B cell (primary cell): ENCODE measurements at regions not wholly inside any gene's neighbourhood (a gene's known extent, or its start where the extent isn't known, plus 50 kb on each side); places are given as distances from the start of the nearest gene placed in this dataset.

Experiments used
- ATAC-seq: fragments of 200-7000 bp; cut with Tn5 transposase; one replicate; pipeline ENCODE4 v1.10.0; 2021; ENCODE audit warnings: low read depth, mild to moderate bottlenecking, moderate number of reproducible peaks, moderate library complexity
- CTCF ChIA-PET: fragments of 350-600 bp; sonication (Branson Sonifier 250); formaldehyde crosslinking; loops from one replicate; lab custom pipeline; 2021; ENCODE audit warnings: antibody characterized with exemption, inconsistent platforms; lab: Charles Lee
- POLR2A ChIA-PET: fragments of 350-600 bp; sonication (Branson Sonifier 250); formaldehyde crosslinking; loops from one replicate; lab custom pipeline; 2021; ENCODE audit warnings: antibody characterized with exemption; lab: Charles Lee
- DNase-seq: peaks from one replicate; pipeline ENCODE4 v3.0.0; 2013
- H2AFZ ChIP-seq: 2 replicates; pipeline ENCODE4 v1.6.1; 2012; ENCODE audit warnings: mild to moderate bottlenecking, low read depth, low read length; ENCODE audit not compliant: insufficient read depth, poor library complexity, severe bottlenecking
- H3K27ac ChIP-seq, 2 donors: 1 replicate in 1 of 2; 2 replicates in 1 of 2; pipeline ENCODE4 v1.5.1; 2012 to 2013; ENCODE audit warnings: low read length in 2 of 2, mild to moderate bottlenecking in 2 of 2, moderate library complexity in 1 of 2
- H3K27me3 ChIP-seq, 4 experiments: fragments of 200-600 bp in 1 of 4; sonication (generic) in 1 of 4; replicated peaks in 1 of 4; 1 replicate in 2 of 4; 2 replicates in 2 of 4; pipeline versions ENCODE4 v1.6.1 to v1.7.0; 2013 to 2016; ENCODE audit warnings: low read length in 3 of 4, mild to moderate bottlenecking in 2 of 4, mixed read lengths in 1 of 4, moderate library complexity in 1 of 4; ENCODE audit not compliant: insufficient read depth in 4 of 4, control insufficient read depth in 3 of 4; ENCODE audit errors: control extremely low read depth in 1 of 4
- H3K36me3 ChIP-seq, 2 experiments: replicated peaks in 1 of 2; 1 replicate in 1 of 2; 2 replicates in 1 of 2; pipeline versions ENCODE4 v1.6.1 to v1.7.1; 2013; ENCODE audit warnings: low read length in 1 of 2; ENCODE audit not compliant: insufficient read depth in 2 of 2, control insufficient read depth in 1 of 2; ENCODE audit errors: control extremely low read depth in 1 of 2, extremely low read depth in 1 of 2
- H3K4me1 ChIP-seq, 2 donors: fragments of 200-600 bp in 1 of 2; sonication (generic) in 1 of 2; 1 replicate in 1 of 2; 2 replicates in 1 of 2; pipeline versions ENCODE4 v1.5.1 to v1.6.1; 2013 to 2017; ENCODE audit warnings: low read length in 2 of 2; ENCODE audit not compliant: control insufficient read depth in 2 of 2, insufficient read depth in 2 of 2
- H3K4me2 ChIP-seq: replicated peaks from 2 replicates; pipeline ENCODE3; 2012; ENCODE audit warnings: mild to moderate bottlenecking, low read depth, low read length; ENCODE audit not compliant: poor library complexity, severe bottlenecking
- H3K4me3 ChIP-seq, 5 experiments: fragments of 200-600 bp in 1 of 5; sonication (generic) in 1 of 5; 1 replicate in 3 of 5; 2 replicates in 2 of 5; pipeline versions ENCODE4 v1.5.1 to v1.7.0; 2011 to 2016; ENCODE audit warnings: low read length in 4 of 5, mild to moderate bottlenecking in 4 of 5, low read depth in 2 of 5, control low read depth in 1 of 5, moderate library complexity in 1 of 5; ENCODE audit not compliant: insufficient read depth in 1 of 5; ENCODE audit errors: control extremely low read depth in 1 of 5, extremely low read depth in 1 of 5
- H3K79me2 ChIP-seq: fragments of 200-600 bp; sonication (generic); one replicate; pipeline ENCODE4 v1.6.0; 2016; ENCODE audit warnings: low read length; ENCODE audit not compliant: control insufficient read depth, insufficient read depth
- H3K9ac ChIP-seq: fragments of 200-600 bp; sonication (generic); 2 replicates; pipeline ENCODE4 v1.6.1; 2017; ENCODE audit warnings: mild to moderate bottlenecking, low read length, moderate library complexity
- H3K9me3 ChIP-seq, 3 donors: one replicate each; pipeline versions ENCODE4 v1.6.1 to v1.7.1; 2013; ENCODE audit warnings: low read length in 2 of 3; ENCODE audit not compliant: control insufficient read depth in 2 of 3, insufficient read depth in 1 of 3; ENCODE audit errors: control extremely low read depth in 1 of 3
- H4K20me1 ChIP-seq: 2 replicates; pipeline ENCODE4 v1.6.0; 2012; ENCODE audit warnings: mild to moderate bottlenecking, low read length; ENCODE audit not compliant: insufficient read depth, control insufficient read depth, poor library complexity, severe bottlenecking
- H3K27ac Mint-ChIP-seq: one replicate; pipeline ENCODE4 v1.8.0; 2021; ENCODE audit warnings: mixed read lengths
- H3K27me3 Mint-ChIP-seq: one replicate; pipeline ENCODE4 v1.8.0; 2021; ENCODE audit warnings: mixed read lengths
- H3K4me1 Mint-ChIP-seq: one replicate; pipeline ENCODE4 v1.8.0; 2021; ENCODE audit warnings: mixed read lengths
- H3K4me3 Mint-ChIP-seq: one replicate; pipeline ENCODE4 v1.8.0; 2021; ENCODE audit warnings: mixed read lengths
- H3K9me3 Mint-ChIP-seq: one replicate; pipeline ENCODE4 v1.8.0; 2022; ENCODE audit warnings: mixed read lengths; ENCODE audit not compliant: insufficient read depth
- CTCF ChIP-seq: fragments of 200-600 bp; IDR thresholded peaks from one replicate; pipeline ENCODE4 v1.8.0; 2022; ENCODE audit warnings: antibody characterized with exemption, mild to moderate bottlenecking
- EZH2 ChIP-seq: IDR thresholded peaks from 2 replicates; pipeline ENCODE4 v1.6.1; 2012; ENCODE audit warnings: borderline replicate concordance, low read depth, mild to moderate bottlenecking, moderate library complexity, low read length; ENCODE audit not compliant: insufficient read depth, poor library complexity, severe bottlenecking
- WGBS: methylation state at CpG from one replicate; pipeline ENCODE4 v1.1.5; 2013; ENCODE audit warnings: missing lambda C conversion rate; ENCODE audit not compliant: insufficient coverage; 5-methylcytosine and 5-hydroxymethylcytosine counted together
- intact Hi-C: fragments of 100-400 bp; cut with micrococcal nuclease; formaldehyde crosslinking; loops from one replicate; pipeline ENCODE4 v1.10.0; 2022

DNA sequence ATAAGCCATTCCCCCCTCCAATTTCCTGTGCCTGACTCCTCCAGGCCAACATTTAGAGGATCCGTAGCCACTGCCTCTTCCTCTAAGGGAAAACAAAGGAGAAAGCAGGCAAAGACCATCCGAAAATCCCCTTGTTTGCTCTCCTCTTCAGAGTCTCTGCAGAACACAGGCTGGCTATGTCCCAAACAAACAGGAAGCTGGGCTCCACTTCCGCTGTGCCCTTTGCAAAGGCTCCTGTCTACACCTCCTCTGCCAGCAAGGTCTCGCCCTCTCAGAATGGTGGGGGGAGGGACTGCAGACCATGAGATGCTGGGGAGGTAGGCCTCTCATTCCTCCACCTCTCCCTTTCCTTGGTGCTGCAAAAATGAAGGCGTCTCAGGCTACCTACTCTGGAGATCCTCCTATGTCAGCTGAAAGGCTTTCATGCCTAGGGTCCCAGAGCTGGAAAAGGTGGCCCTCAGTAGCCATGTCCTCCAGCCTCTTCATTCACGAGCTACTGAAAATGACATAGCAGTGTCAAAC, 596.2 kb downstream of the BUD13 start:
- H3K27ac ChIP-seq: no peak overlapping the region
- no peak overlapping the region for H3K4me3 ChIP-seq
- no peaks in the 10 kb centered on the region for H3K27me3 ChIP-seq
- ChIA-PET POLR2A (no interaction called here), CTCF (no interaction called here)
- H3K9me3 ChIP-seq: peaks cover 0 to 7% (median 0%) of the 10 kb centered on the region in 3 donors
- H4K20me1 ChIP-seq: no peaks in the 10 kb centered on the region
- no peak overlapping the region for H2AFZ ChIP-seq
- Mint-ChIP-seq H3K27ac (no peak overlapping the region), H3K4me3 (no peak overlapping the region), H3K9me3 (peaks cover 2% of the 10 kb centered on the region), H3K4me1 (no peaks in the 10 kb centered on the region), H3K27me3 (peaks cover 14% of the 10 kb centered on the region)
- no peaks in the 10 kb centered on the region for H3K36me3 ChIP-seq
- H3K4me1 ChIP-seq: no peaks in the 10 kb centered on the region
- no peak overlapping the region for H3K9ac ChIP-seq
- ATAC-seq: no peak
- WGBS: 58% methylated on average over 4 of the region's 6 CpGs
- no peak for DNase-seq
- no peaks in the 10 kb centered on the region for H3K79me2 ChIP-seq
- H3K4me2 ChIP-seq: no peak overlapping the region
- TF ChIP-seq CTCF (no peak), EZH2 (no peak)
- intact Hi-C loops: no loop called here

- peaks cover 0 to 5% (median 0%) of the 10 kb centered on the region in 3 donors for H3K9me3 ChIP-seq
- no peak overlapping the region for H3K4me3 Mint-ChIP-seq
- no peak overlapping the region for H3K4me3 ChIP-seq
- 80% methylated on average over 3 of the region's 7 CpGs for WGBS
- peaks cover 2% of the 10 kb centered on the region for H3K9me3 Mint-ChIP-seq
- H3K27me3 Mint-ChIP-seq: peaks cover 11% of the 10 kb centered on the region
- no peak for ATAC-seq
- no peaks in the 10 kb centered on the region for H3K4me1 Mint-ChIP-seq
- CTCF ChIA-PET: no interaction called here
- no peak overlapping the region for H3K4me2 ChIP-seq
- no peak overlapping the region for H3K9ac ChIP-seq
- no peak for DNase-seq
- TF ChIP-seq EZH2 (no peak), CTCF (no peak)
- H3K4me1 ChIP-seq: no peaks in the 10 kb centered on the region
- no peaks in the 10 kb centered on the region for H3K27me3 ChIP-seq
- H2AFZ ChIP-seq: no peak overlapping the region
- intact Hi-C loops: no loop called here
- H3K27ac Mint-ChIP-seq: no peak overlapping the region
- no peaks in the 10 kb centered on the region for H3K36me3 ChIP-seq
- no peak overlapping the region for H3K27ac ChIP-seq
- no peaks in the 10 kb centered on the region for H4K20me1 ChIP-seq
- H3K79me2 ChIP-seq: no peaks in the 10 kb centered on the region
- POLR2A ChIA-PET: no interaction called here
These were observed 597.1 kb downstream of the BUD13 start for GRCh38 chr11:116175707-116176106.
